Medulla oblongata (tissue), 1 donor: ENCODE measurements at regions not wholly inside any gene's neighbourhood (a gene's known extent, or its start where the extent isn't known, plus 50 kb on each side); places are given as distances from the start of the nearest gene placed in this dataset.
A peak's percentile ranks its signal among the peaks of the same experiment; 100 is the strongest.
"Not testable (repeated sequence)": the region's sequence is repeated elsewhere in the genome, so short reads cannot be mapped to it uniquely, and the experiment has no call there.

Experiments
- DNase-seq: peaks from one replicate; pipeline ENCODE4 v3.0.0-alpha.2; 2015; ENCODE audit errors: extremely low spot score

DNA sequence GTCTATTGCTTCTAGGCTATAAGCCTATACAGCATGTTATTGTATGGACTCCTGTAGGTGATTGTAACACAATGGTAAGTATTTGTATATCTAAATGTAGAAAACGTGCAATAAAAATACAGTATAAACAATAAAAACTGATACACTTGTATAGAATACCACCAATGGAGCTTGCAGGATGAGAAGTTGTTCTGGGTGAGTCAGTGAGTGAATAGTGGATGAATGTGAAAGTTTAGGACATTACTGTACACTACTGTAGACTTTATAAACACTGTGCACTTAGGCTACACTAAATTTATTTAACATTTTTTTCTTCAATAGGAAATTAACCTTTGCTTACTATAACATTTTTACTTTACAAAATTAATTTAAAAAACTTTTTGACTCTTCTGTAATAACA is 679.2 kb upstream of the ZNF804A start:
- no peak for DNase-seq

- DNase-seq = no peak
Observed at GRCh38 chr2:183919926-183920325, 678.4 kb upstream of the ZNF804A start.

DNA sequence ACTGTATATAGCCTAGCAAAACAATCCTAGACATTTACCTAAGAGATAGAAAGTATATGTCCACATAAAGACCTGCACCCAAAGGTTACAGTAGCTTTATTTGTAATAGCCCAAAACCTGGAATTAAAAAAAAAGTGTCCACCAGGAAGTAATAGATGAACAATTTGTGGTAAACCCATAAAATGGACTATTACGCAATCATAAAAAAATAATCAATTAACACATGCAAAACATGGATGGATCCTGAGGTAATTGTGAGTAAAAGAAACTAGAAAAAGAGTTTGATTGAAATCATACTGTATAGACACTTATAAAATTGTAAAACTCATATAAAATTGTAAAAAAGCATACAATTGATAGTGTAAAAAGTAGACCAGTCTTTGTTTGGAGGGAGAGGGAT is 673.0 kb upstream of the ZNF804A start:
- DNase-seq = no peak

DNA sequence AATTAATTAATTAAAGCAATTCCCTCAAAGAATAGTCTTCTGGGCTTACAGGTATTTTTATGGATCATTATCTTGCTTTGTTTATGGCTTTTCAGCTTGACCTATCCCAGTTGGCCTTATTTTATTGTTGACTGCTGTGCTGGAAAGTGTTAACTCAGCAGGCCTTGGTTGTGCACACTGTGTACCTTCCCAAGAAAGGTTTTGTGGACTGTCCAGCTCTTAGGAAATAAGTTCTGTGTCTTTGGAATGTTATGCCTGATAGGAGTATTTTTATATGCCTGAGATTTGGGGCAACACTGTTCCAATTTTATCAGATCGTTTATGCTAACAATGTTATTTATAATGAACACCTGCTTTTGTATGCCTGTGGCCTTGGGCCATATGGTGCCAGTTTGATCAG is 671.9 kb upstream of the ZNF804A start:
- no peak for DNase-seq

DNA sequence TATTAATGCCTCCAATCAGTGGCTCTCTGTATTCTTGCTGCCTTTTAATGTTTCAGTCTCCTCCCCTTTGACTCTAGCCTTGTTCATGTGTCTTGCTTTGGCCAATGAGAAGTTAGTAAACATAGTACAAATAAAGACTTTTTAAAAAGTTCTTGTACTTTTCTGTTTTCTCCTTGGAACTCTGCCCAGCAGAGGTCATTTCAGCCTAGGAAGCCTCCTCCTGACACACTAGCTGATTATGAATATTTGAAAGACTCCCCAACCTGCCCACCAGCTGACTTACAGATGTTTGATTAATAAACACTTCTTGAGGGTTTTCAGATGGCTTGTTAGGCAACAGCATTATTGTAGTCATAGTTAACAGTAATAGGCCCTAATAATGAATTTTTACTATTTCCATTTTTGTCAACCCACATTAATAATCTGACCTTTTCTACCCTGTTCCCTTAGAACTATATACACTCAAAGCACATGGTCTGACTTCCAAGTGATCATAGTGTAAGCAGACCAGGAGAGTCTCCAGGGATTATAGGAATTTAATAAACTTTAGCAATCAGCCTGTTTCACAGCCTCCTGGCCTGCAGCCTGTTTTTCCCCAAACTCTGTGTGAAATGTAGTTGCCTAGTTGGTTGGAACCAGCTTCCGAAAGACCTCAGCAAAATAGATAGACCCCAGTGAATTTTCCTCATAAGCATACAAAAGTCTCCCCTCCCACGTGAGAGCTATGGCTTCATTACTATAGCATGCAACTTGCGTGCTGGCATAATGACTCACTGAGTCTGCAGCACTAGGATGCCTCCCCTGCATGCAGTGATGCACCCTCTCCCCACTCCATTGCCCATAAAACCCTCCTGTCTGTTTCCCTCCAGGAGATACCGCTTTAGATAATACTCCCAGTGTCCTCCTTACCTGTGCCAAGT is 670.7 kb upstream of the ZNF804A start:
- no peak for DNase-seq

GRCh38 chr2:183935005-183935404 is 663.3 kb upstream of the ZNF804A start:
- no peak for DNase-seq

DNA sequence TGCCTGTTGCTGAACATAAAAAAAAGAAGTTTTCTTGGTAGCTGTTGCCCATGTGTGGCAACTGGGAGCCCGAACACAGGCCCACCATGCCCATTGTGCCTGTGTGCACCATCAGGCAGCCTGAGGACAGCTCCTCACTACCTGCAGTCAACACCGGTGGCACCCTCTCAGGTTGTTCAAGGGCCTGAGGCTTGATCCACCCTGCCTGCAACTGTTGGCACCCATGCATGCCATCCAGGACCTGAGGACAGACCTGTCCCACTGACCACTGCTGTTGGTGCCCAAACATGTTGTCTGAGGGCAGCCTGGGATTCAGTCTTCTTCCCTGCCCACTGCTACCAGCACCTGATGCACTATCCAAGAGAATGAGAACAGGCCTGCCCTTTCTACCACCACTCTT is 661.1 kb upstream of the ZNF804A start:
- DNase-seq = no peak

DNA sequence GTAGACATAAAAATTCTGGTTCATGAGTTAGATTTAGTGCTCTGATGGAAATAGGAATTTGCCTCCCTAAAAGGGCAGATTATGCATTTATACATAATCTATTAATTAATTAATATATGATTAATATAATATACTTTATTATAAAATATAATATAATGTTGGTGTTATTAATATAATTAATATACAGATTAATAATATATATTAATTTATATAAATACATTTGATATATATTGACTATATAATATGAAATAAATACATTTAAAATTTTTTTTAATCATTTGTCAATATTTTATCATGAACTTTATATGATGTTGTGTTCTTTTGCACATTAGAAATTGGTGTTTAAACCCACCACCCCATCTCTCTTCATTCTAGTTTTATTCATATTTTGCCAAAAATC is 652.1 kb upstream of the ZNF804A start:
- DNase-seq = no peak

- DNase-seq = no peak
Observed at GRCh38 chr2:183948861-183949260, 649.5 kb upstream of the ZNF804A start.

DNA sequence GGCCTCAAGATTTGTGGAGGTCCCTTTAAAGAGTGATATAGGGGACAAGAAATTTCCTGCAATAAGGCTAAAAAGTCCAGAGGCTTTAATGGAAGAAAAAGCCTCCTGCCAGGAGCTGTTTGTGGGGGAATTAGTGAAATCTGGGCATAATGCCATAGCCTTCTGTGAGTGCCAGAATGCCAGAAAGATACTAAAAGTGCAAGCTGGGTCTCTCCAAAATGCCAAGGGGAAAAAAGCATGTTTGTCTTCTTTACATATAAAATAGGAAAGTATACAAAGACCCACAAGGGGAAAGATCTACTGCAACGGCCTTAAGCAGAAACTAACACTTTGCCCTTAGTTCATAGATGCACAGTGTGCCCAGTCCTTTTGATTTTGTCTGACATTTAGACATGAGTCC is 647.7 kb upstream of the ZNF804A start:
- DNase-seq = peak; percentile 7

DNA sequence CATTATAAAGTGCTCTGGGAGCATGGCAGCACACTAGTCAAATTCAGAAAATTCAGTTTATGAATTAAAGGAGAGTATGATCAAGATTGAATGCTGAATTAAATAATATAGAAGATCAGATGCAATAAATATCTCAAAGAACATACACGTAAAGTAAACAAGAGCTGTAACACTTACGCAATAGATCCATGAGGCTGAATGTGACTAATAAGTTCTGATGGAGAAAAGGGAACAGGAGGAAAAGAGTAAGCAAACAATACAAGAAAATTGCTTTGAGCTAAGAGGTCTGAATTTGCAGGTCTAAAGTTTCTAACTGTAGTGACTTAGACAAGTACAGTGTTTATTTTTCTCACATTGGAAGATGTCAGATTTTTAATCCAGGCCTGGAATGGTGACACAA is 646.7 kb upstream of the ZNF804A start:
- DNase-seq = no peak

- no peak for DNase-seq
Observed at GRCh38 chr2:183952741-183953140, 645.6 kb upstream of the ZNF804A start.

- DNase-seq = no peak
Observed at GRCh38 chr2:183963609-183964008, 634.7 kb upstream of the ZNF804A start.

- DNase-seq = no peak
Observed at GRCh38 chr2:183964565-183964964, 633.8 kb upstream of the ZNF804A start.

DNA sequence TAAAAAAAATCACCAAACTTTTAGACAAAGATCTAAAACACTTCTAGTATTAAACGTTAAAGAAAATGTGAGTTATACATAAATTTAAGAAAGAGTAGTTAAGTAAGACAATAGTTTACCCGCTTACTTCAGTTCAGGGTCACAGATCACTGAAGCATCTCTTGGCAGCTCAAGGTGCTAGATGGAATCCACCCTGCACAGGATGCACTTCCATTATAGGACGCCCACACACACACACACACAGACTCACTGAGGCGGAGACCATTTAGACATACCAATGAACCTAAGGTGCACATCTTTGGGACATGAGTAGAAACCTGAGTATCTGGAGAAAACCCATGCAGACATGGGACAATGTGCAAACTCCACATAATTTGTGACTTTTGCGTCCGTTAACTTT is 630.6 kb upstream of the ZNF804A start:
- no peak for DNase-seq

DNA sequence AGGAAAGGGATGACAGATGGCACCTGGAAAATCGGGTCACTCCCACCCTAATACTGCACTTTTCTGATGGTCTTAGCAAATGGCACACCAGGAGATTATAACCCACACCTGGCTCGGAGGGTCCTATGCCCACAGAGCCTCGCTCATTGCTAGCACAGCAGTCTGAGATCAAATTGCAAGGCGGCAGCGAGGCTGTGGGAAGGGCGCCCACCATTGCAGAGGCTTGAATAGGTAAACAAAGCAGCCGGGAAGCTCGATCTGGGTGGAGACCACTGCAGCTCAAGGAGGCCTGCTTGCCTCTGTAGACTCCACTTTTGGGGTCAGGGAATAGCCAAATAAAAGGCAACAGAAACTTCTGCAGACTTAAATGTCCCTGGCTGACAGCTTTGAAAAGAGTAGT is 622.7 kb upstream of the ZNF804A start:
- DNase-seq = not testable (repeated sequence)

GRCh38 chr2:183984871-183985270 is 613.5 kb upstream of the ZNF804A start:
- DNase-seq = no peak

- DNase-seq = no peak
Observed at GRCh38 chr2:183991968-183992367, 606.4 kb upstream of the ZNF804A start.

- DNase-seq = no peak
Observed at GRCh38 chr2:183993052-183993451, 605.3 kb upstream of the ZNF804A start.

GRCh38 chr2:183995632-183996031 is 602.7 kb upstream of the ZNF804A start:
- peak; percentile 31 for DNase-seq

GRCh38 chr2:183996825-183997793 is 601.2 kb upstream of the ZNF804A start:
- DNase-seq = peak; percentile 23

DNA sequence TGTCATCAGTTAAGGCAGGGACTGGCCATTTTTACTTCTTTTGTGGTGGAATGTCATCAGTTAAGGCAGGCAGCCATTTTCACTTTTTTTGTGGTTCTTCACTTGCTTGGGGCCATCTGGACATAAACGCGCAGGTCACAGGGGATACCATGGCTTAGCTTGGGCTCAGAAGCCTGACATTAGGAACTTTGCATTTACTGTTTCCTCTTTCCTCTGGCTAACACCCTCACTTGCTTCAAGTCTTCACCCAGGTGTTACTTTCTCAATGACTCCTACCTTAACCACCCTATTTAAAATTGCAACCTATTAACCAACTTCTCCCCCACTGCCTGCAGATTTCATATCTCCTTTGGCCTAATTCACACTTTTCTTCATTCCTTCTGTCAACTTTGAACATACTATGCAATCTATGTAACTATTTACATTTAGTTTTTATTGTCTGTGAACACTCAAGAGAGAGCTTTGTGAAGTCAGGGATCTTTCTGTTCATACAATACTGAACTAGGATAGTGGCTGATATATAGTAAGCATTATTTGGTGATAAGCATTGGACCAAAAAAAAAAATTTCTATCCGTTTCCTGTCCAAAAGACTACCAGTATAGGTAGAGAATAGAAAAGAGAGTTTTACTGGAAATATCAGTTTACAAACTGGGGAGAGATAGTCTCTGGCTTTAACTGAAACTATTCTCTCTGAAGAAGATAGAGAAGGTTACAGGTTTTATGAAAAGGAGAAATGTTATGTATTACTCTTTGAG is 600.1 kb upstream of the ZNF804A start:
- DNase-seq = no peak
